HL-60 (cell line): ENCODE measurements at regions not wholly inside any gene's neighbourhood (a gene's known extent, or its start where the extent isn't known, plus 50 kb on each side); places are given as distances from the start of the nearest gene placed in this dataset.

Experiments used
- CTCF ChIP-seq: IDR thresholded peaks from one replicate; pipeline ENCODE4 v1.5.1; 2011; ENCODE audit warnings: low read length, control low read depth, inconsistent platforms; ENCODE audit not compliant: insufficient read depth
- GABPA ChIP-seq: IDR thresholded peaks from 2 replicates; pipeline ENCODE4 v1.6.1; 2012; ENCODE audit warnings: low read depth
- POLR2AphosphoS5 ChIP-seq: IDR thresholded peaks from 2 replicates; pipeline ENCODE4 v1.6.1; 2012; ENCODE audit warnings: low read depth
- REST ChIP-seq: IDR thresholded peaks from 2 replicates; pipeline ENCODE4 v1.6.1; 2012; ENCODE audit warnings: low read depth; ENCODE audit not compliant: insufficient replicate concordance

GRCh38 chr9:106560540-106560939 lies 302.4 kb upstream of the ZNF462 start:
- TF ChIP-seq CTCF (no peak), GABPA (no peak), POLR2AphosphoS5 (no peak), REST (no peak)
